Astrocyte (in vitro differentiated cells and primary cell): ENCODE measurements at regions not wholly inside any gene's neighbourhood (a gene's known extent, or its start where the extent isn't known, plus 50 kb on each side); places are given as distances from the start of the nearest gene placed in this dataset.
"Not testable (repeated sequence)": the region's sequence is repeated elsewhere in the genome, so short reads cannot be mapped to it uniquely, and the experiment has no call there.

Experiments used
- DNase-seq: peaks from one replicate; pipeline ENCODE4 v3.0.0-alpha.2; 2010; ENCODE audit warnings: low read depth
- FAIRE-seq: peaks from 2 replicates; lab custom pipeline; 2011; peaks lifted over from hg19 to GRCh38; lab: Jason Lieb, UNC
- H2AFZ ChIP-seq: 2 replicates; pipeline ENCODE4 v1.6.0; 2012; ENCODE audit warnings: low read depth, low read length, inconsistent platforms
- H3K27ac ChIP-seq: 2 replicates; pipeline ENCODE4 v1.5.1; 2011; ENCODE audit warnings: low read depth, low read length, inconsistent platforms
- H3K27me3 ChIP-seq: 2 replicates; pipeline ENCODE4 v1.6.0; 2011; ENCODE audit warnings: low read length, inconsistent platforms; ENCODE audit not compliant: insufficient read depth
- H3K36me3 ChIP-seq: 2 replicates; pipeline ENCODE4 v1.5.1; 2011; ENCODE audit warnings: low read length, inconsistent platforms; ENCODE audit not compliant: insufficient read depth
- H3K4me1 ChIP-seq: 2 replicates; pipeline ENCODE4 v1.5.1; 2011; ENCODE audit warnings: low read length, inconsistent platforms; ENCODE audit not compliant: insufficient read depth
- H3K4me2 ChIP-seq: 2 replicates; pipeline ENCODE4 v1.6.0; 2012; ENCODE audit warnings: low read length, inconsistent platforms
- H3K4me3 ChIP-seq: 2 replicates; pipeline ENCODE4 v1.5.1; 2011; ENCODE audit warnings: low read depth, mild to moderate bottlenecking, low read length, inconsistent platforms; ENCODE audit not compliant: insufficient read depth
- H3K79me2 ChIP-seq: 2 replicates; pipeline ENCODE4 v1.6.0; 2012; ENCODE audit warnings: mild to moderate bottlenecking, low read length, inconsistent platforms; ENCODE audit not compliant: insufficient read depth
- H3K9ac ChIP-seq: 2 replicates; pipeline ENCODE4 v1.6.0; 2012; ENCODE audit warnings: mild to moderate bottlenecking, low read length, inconsistent platforms
- H3K9me3 ChIP-seq: 2 replicates; pipeline ENCODE4 v1.5.1; 2012; ENCODE audit warnings: low read depth, mild to moderate bottlenecking, low read length, inconsistent platforms; ENCODE audit not compliant: insufficient read depth
- H4K20me1 ChIP-seq: 2 replicates; pipeline ENCODE4 v1.6.0; 2012; ENCODE audit warnings: low read length, inconsistent platforms; ENCODE audit not compliant: insufficient read depth
- H3K27ac Mint-ChIP-seq: one replicate; pipeline ENCODE4 v1.8.0; 2021; ENCODE audit warnings: mild to moderate bottlenecking, mixed read lengths; ENCODE audit not compliant: unreplicated experiment
- H3K27me3 Mint-ChIP-seq: one replicate; pipeline ENCODE4 v1.8.0; 2021; ENCODE audit warnings: low read depth, mixed read lengths; ENCODE audit not compliant: unreplicated experiment
- H3K36me3 Mint-ChIP-seq: one replicate; pipeline ENCODE4 v1.8.0; 2021; ENCODE audit warnings: low read depth, mixed read lengths; ENCODE audit not compliant: unreplicated experiment
- H3K4me1 Mint-ChIP-seq: one replicate; pipeline ENCODE4 v1.8.0; 2021; ENCODE audit warnings: low read depth, mixed read lengths; ENCODE audit not compliant: unreplicated experiment
- H3K4me3 Mint-ChIP-seq: one replicate; pipeline ENCODE4 v1.8.0; 2021; ENCODE audit warnings: mild to moderate bottlenecking, moderate library complexity, mixed read lengths; ENCODE audit not compliant: unreplicated experiment
- H3K9me3 Mint-ChIP-seq: one replicate; pipeline ENCODE4 v1.8.0; 2021; ENCODE audit warnings: mild to moderate bottlenecking, mixed read lengths; ENCODE audit not compliant: unreplicated experiment
- CTCF ChIP-seq: IDR thresholded peaks from 2 replicates; pipeline ENCODE4 v1.5.1; 2011; ENCODE audit warnings: low read depth, mild to moderate bottlenecking, inconsistent platforms, low read length, moderate library complexity; ENCODE audit not compliant: insufficient read depth
- EZH2 ChIP-seq: IDR thresholded peaks from 2 replicates; pipeline ENCODE4 v1.6.1; 2012; ENCODE audit warnings: mild to moderate bottlenecking, low read length, inconsistent platforms; ENCODE audit not compliant: insufficient read depth

DNA sequence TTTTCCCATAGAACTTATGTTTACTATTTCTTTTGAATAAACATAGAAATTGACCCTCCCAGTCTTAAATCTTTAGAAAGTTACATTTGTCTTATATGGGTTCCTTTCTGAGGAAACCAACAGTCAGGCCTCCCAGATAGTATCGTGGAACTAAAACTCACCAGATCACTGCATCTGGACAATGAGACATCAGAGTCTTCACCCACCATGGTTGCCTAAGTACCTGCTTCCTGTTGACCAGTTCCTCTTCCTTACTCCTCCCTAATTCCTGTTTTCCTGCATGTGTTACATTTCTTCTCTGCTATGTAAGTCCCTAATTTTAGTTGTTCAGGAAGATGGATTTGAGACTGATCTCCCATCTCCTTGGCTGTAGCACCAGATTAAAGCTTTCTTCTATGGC lies 462.2 kb downstream of the DIRAS2 start:
- no peak overlapping the region for H3K4me3 ChIP-seq
- H2AFZ ChIP-seq: no peak overlapping the region
- no peak for DNase-seq
- TF ChIP-seq EZH2 (no peak), CTCF (no peak)
- FAIRE-seq: no peak
- H3K27ac ChIP-seq: no peak overlapping the region
- no peaks in the 10 kb centered on the region for H3K9me3 ChIP-seq
- no peak overlapping the region for H3K4me3 Mint-ChIP-seq
- no peaks in the 10 kb centered on the region for H4K20me1 ChIP-seq
- H3K4me1 ChIP-seq: no peaks in the 10 kb centered on the region
- no peak overlapping the region for H3K9ac ChIP-seq
- H3K36me3 ChIP-seq: no peaks in the 10 kb centered on the region
- no peaks in the 10 kb centered on the region for H3K27me3 ChIP-seq
- peaks cover 4% of the 10 kb centered on the region for H3K4me1 Mint-ChIP-seq
- H3K9me3 Mint-ChIP-seq: no peaks in the 10 kb centered on the region
- no peaks in the 10 kb centered on the region for H3K27me3 Mint-ChIP-seq
- no peak overlapping the region for H3K4me2 ChIP-seq
- H3K79me2 ChIP-seq: no peaks in the 10 kb centered on the region
- no peaks in the 10 kb centered on the region for H3K36me3 Mint-ChIP-seq
- H3K27ac Mint-ChIP-seq: no peak overlapping the region

GRCh38 chr9:90188656-90189055 lies 454.0 kb downstream of the DIRAS2 start:
- FAIRE-seq: no peak
- peaks cover 2% of the 10 kb centered on the region for H3K36me3 Mint-ChIP-seq
- Histone ChIP-seq H3K9ac (no peak overlapping the region), H3K9me3 (no peaks in the 10 kb centered on the region), H3K4me3 (no peak overlapping the region), H3K4me1 (no peaks in the 10 kb centered on the region), H2AFZ (no peak overlapping the region), H4K20me1 (no peaks in the 10 kb centered on the region), H3K79me2 (no peaks in the 10 kb centered on the region), H3K27ac (no peak overlapping the region), H3K27me3 (no peaks in the 10 kb centered on the region), H3K4me2 (no peak overlapping the region), H3K36me3 (no peaks in the 10 kb centered on the region)
- no peak for DNase-seq
- TF ChIP-seq CTCF (no peak), EZH2 (no peak)
- peaks cover 4% of the 10 kb centered on the region for H3K9me3 Mint-ChIP-seq
- H3K27ac Mint-ChIP-seq: no peak overlapping the region
- no peaks in the 10 kb centered on the region for H3K4me1 Mint-ChIP-seq
- H3K27me3 Mint-ChIP-seq: peaks cover 6% of the 10 kb centered on the region
- no peak overlapping the region for H3K4me3 Mint-ChIP-seq

DNA sequence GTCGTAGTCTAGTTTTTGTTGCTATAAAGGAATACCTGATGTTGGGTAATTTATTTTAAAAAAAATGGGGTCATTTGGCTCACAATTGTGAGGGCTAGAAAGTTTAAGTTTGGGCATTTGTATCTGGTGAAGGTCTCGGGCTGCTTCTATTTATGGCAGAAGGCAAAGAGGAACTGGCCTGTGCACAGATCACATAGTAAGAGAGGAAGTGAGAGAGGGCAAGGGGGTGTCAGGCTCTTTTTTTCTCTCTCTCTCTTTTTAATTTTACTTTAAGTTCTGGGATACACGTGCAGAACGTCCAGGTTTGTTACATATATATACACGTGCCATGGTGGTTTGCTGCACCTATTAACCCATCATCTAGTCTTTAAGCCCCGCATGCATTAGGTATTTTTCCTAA lies 453.3 kb downstream of the DIRAS2 start:
- Histone ChIP-seq H3K27ac (no peak overlapping the region), H2AFZ (no peak overlapping the region), H3K4me2 (no peak overlapping the region), H4K20me1 (no peaks in the 10 kb centered on the region), H3K79me2 (no peaks in the 10 kb centered on the region), H3K36me3 (no peaks in the 10 kb centered on the region), H3K27me3 (no peaks in the 10 kb centered on the region), H3K4me3 (no peak overlapping the region), H3K9ac (no peak overlapping the region), H3K4me1 (no peaks in the 10 kb centered on the region), H3K9me3 (no peaks in the 10 kb centered on the region)
- Mint-ChIP-seq H3K36me3 (peaks cover 2% of the 10 kb centered on the region), H3K9me3 (peaks cover 4% of the 10 kb centered on the region), H3K4me1 (no peaks in the 10 kb centered on the region), H3K4me3 (no peak overlapping the region), H3K27me3 (peaks cover 9% of the 10 kb centered on the region), H3K27ac (no peak overlapping the region)
- TF ChIP-seq EZH2 (no peak), CTCF (no peak)
- DNase-seq: no peak
- FAIRE-seq: no peak

DNA sequence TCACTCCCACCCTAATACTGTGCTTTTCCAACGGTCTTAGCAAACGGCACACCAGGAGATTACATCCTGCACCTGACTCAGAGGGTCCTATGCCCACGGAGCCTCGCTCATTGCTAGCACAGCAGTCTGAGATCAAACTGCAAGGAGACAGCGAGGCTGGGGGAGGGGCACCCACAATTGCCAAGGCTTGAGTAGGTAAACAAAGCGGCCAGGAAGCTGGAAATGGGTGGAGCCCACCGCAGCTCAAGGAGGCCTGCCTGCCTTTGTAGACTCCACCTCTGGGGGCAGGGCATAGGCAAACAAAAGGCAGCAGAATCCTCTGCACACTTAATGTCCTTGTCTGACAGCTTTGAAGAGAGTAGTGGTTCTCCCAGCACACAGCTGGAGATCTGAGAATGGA lies 450.2 kb downstream of the DIRAS2 start:
- not testable (repeated sequence) for H3K9me3 Mint-ChIP-seq, H2AFZ ChIP-seq, H3K9ac ChIP-seq, H3K4me3 Mint-ChIP-seq, H3K27ac Mint-ChIP-seq, H3K4me3 ChIP-seq, H3K4me1 ChIP-seq, H3K79me2 ChIP-seq, H3K27me3 ChIP-seq, H3K4me2 ChIP-seq, H3K9me3 ChIP-seq, FAIRE-seq, H3K36me3 ChIP-seq, DNase-seq, H3K27ac ChIP-seq, H3K4me1 Mint-ChIP-seq, H4K20me1 ChIP-seq, H3K36me3 Mint-ChIP-seq
- H3K27me3 Mint-ChIP-seq: peaks cover 14% of the 10 kb centered on the region
